NCI-H1105 (cell line): ENCODE measurements at regions not wholly inside any gene's neighbourhood (a gene's known extent, or its start where the extent isn't known, plus 50 kb on each side); places are given as distances from the start of the nearest gene placed in this dataset.
"Not testable (repeated sequence)": the region's sequence is repeated elsewhere in the genome, so short reads cannot be mapped to it uniquely, and the experiment has no call there.

Experiments used
- DNase-seq: peaks from one replicate; lab custom pipeline; 2025; lab: John Stamatoyannopoulos, UW

DNA sequence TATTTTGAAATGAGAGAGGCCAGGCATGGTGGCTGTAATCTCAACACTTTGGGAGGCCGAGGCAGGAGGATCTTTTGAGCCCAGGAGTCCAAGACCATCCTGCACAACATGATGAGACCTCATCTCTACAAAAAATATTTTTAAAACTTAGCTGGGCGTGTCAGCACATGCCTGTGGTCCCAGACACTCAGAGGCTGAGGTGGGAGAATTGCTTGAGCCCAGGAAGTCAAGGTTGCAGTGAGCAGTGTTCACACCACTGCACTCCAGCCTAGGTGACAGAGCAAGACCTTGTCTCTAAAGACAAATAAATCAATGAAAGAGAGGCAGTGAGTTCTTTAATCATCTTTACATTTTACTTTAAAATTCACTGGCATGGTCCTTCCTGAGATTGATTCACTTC, 124.5 kb downstream of the DUSP6 start:
- DNase-seq, result no peak

DNA sequence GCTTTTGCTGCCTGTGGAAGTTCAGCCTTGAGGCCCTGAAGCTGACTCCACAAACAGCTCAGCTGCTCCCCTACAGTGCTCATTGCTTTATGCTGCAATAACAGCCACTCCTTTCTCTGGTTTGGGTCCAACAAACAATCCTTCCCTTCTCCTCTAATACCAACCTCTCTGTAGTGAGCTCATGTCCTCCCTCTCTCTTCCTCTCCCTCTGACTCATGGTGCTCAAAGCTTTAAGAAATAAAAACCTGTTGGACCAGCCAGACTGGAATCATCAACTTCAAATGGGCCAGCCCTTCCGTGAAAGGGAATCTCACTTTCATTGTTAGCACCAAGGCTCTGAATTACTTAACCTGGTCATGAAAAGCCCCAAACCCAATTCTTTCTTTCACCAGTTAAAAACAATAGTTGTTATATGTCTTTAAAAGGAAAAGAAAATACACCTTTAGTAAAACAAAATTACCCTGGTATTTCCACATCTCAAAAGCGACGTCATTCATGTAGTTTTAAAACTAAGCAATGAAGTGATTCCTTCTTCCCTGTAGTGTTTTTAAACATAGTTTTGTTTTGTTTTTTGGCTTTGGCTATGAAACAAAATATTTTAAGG, 126.4 kb downstream of the DUSP6 start:
- no peak for DNase-seq

DNA sequence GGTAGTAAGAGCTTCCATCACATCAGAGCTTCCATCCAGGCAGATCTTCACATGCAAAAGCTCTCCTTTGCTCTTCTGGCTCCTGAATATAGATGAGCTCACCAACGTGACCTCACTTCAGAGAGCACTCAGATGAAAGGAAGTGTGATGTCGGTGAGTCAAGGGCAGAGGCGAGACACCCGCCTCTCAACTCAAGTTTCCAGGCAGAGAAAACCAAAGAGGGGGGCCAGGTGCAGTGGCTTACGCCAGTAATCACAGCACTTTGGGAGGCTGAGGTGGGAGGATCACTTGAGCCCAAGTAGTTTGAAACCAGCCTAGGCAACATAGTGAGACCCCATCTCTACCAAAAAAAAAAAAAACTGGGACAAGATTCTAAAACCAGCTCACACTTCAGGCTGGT, 126.9 kb downstream of the DUSP6 start:
- no peak for DNase-seq

DNA sequence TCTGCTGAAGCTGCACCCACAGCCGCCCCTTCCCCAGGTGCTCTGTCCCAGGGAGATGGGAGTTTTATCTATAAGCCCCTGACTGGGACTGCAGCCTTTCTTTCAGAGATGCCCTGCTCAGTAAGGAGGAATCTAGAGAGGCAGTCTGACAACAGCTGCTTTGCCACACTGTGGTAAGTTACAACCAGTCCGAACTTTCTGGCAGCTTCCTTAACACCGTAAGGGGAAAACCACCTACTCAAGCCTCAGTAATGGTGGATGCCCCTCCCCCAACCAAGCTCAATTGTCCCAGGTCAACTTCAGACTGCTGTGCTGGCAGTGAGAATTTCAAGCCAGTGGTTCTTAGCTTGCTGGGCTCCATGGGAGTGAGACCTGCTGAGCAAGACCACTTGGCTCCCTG, 129.7 kb downstream of the DUSP6 start:
- DNase-seq, result not testable (repeated sequence)

DNA sequence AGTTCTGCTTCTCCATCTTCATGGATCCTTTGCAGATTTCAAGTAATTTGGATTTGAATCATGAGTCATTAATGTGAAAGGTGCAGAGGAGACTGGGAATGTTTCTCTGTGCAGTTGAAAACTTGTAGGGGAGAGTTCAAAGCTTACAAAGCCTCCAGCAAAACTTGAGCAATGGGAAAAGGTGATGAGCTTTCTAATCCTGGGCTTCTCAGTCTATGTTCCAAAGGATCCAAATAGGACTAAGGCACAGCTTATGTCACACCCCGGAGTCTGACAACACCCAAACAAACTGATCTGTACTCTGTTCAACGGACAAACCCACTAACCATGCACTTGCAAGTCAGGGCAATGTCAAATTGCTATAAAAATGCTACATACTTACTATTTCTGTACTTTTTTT, 134.8 kb downstream of the DUSP6 start:
- no peak for DNase-seq

DNA sequence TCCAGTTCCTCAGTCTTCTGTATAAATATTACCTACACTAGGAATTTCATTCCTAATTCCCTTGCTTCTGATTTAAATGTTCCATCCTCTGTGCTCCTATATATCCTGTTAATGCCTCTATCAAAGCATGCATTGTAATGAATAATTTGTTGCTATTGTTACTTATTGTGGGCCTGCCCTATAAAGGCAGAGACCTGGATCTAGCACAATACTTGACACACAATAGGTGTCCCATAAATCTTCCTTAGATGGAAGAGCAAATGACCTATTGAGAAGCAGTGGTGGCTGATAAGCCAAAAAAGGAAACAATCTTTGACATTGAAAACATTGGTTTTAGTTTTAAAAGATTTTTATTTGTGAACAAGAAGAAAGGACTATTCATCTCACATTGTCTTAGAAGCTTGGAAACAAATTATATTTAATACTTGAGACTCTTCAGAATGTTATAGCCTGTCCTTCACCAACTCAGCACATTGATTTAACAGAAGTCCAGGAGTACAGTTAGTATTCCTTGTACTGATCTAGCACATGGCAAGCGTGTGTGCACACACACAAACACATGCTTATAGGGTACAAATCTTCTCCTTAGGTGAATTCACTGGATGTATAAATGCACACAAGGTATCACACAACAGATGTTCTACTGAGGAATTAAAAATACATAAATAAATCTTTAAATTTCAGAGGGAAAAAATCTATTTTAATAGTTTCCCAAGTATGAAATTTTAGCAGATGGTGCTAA, 135.9 kb downstream of the DUSP6 start:
- no peak for DNase-seq

DNA sequence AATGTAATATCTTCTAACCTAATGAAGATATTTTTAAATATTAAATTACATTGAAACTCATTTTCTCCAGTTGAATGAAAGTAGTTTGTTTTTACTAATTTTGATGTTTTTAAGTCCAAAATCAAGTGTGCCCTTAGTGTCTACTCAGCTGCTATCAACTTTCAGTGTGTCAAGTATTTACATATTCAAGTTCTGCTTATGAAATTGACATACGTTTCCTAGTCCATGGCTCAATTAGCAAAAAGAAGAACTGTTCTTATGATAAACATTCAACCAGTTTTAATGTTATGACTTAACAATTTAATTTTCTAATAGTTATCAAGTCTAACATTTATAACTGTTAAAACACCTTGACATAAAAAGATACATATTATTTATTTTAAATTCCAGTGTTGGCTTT, 137.1 kb downstream of the DUSP6 start:
- no peak for DNase-seq

DNA sequence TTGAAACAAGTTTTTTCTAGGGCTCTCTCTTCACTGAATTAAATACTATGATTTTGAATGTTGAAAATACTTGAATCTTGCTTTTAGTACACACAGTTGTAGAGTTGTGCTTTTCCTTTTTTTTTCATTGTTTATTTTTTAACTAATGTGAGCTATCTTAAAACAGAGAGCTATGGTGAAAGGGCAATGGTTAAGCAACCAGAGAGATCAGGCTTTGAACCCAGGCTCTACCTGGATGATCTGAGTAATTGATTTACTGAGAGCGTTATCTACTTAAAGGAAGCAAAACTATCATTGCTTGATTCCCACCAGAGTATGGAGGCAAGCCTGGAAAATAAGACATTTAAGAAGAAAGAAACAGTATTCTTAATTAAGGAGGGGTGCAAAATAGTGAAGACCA, 138.6 kb downstream of the DUSP6 start:
- DNase-seq, result no peak

DNA sequence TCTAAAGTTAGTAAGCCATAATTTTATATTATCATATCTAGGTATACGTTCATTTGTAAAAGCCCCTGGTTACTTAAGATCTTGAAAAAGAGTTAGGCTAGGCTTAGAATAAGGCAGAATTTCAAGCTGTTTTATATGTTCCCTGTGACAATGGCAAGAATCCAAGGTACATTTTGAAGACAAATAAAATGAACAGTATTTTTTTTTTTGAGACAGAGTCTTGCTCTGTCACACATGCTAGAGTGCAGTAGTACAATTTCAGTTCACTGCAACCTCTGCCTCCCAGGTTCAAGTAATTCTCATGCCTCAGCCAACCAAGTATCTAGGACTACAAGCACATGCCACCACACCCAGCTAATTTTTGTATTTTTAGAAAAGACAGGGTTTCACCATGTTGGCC, 139.2 kb downstream of the DUSP6 start:
- DNase-seq, result no peak

DNA sequence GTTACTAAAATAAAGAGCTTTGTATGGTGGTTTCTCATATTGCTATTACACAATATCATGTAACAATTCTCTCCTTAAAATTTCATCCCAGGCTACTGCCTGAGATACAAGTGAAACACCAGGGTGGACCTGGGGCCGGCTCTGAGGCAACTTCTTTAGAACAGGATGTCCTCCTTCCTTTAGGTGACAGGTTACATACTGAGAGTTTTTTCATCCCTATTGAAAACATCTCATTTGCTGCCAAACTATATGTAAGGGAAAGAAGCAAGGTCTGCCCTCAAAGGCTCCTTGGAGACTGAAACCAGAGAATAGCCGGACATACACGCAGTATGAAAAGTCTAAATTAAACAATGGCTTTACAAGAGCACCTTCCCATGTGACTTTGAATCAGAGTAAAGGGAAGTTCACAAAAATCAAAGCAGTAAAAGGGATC, 139.9 kb downstream of the DUSP6 start:
- no peak for DNase-seq

DNA sequence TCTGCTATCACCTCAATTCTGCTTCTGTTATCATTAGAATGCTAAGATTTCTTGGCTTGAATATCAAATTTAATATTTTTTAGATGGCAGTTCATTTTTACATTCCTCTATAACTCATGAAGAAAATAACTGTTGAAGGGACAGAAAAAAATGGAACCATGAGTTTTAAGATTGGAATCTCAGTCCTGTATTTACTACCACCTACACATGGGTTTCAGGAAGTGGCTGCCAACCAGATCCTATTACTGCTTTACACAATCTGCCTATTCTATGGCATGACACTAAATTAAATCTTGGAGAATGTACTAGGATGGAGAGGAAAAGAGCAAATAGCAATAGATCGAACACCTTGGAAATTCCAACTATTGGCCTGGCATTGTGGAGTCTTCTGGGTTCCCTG, 140.8 kb downstream of the DUSP6 start:
- DNase-seq, result no peak

DNA sequence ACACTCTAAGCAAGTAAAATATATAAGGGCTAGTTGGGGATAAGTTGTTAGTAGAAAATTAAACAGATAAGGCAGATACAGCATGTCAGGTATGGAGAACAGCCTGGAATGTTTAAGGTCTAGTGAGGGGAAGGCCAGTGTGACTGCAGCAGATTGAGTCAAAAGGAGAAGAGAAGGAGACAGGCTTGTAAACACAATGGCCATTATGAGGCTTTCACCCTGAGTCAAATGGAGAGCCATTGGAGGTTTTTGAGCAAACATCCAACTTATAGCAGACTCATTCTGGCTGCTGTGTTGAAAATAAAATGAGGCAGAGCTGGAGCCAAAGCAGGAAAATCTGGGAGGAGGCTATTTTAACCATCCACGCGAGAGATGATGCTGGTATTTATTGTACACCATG, 142.0 kb downstream of the DUSP6 start:
- DNase-seq, result no peak

DNA sequence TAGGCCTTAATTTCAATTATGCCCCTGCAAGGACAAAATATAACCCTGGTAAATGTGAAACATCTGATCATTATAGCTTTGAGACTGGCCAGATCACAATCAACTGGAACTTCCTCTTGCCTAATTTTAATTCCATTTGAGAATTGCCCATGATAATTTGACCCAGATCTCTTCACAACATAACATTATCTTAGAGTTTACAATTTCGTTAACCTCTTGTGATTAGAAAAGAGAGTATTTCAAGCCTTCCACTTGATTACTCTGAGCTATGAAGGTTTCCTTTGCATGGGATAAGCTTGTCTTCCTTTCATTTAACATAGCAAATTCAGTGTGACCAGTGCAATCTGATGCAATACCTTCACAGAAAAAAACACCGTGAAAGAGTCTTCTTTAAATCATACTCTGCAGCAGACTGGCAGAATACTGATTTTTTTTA, 143.6 kb downstream of the DUSP6 start:
- no peak for DNase-seq

DNA sequence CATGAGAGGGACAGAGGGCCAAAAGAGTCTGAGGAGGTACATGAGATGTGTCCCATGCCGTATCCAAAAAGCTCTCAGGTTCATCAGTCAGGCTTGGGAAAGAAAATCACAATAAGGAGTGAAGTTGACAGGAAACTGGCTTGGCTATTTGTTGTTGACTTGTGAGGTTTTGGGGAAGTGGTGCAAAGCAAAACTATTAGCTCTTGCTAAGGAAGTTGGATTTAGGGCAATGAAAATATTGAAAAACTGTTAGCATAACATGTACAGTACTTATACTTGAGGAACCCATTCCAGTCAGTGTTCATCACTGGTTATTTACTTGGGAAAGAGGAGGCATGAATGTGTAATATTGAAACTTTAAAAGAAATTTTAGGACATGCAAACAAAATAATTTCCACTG, 145.9 kb downstream of the DUSP6 start:
- no peak for DNase-seq

DNA sequence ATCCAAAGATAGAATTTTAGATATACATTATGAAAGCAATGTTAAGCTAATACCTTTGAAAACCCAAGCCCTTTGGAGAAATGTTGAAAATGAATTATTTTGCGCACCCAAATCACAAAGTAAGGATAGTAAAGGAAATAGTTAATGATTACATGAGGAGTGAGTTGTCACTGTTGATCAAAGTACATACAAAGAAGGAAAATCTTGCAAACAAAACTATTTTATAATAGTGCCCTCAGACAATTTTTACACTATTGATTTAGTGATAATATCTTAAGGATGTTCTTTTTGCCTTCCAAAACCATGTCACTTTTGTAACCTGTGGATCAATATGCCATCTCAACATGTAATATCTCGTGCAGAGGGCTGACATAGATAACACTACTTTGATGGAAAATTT, 146.8 kb downstream of the DUSP6 start:
- no peak for DNase-seq

DNA sequence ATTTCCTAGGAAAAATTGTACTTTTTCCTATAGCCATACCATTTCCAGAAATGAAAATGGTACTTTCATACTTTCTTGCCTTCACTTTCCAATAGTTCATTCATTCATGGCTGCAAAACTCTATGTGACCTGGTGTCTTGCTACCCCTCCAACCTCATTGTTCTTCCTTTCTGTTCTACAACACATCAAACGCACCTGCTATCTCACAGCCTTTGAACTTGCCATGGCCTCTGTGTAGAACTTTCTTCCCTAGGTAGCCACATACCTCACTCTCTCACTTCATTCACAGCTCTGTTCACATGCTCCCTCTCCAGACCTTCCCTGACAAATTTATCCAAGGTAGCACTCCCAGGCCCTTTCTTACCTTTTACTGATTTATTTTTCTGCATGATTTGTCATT, 149.2 kb downstream of the DUSP6 start:
- no peak for DNase-seq

DNA sequence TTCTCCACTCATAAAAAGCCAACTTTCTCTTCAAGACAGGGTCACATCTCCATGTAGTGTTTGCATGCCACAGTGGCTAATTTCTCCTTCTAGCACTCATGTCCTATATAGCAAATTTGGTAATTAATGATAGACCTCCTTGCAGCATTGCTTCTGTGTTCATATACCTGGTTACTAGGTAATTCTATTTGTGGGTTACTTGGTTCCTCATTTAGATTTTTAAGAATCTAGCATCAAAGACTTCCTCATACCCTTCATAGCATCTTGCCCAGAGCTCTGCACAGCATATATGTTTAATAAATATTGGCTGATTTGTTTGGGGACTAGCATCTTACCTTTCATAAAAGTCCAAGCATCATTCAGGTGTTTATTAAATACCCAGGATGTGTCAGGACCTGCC, 152.1 kb downstream of the DUSP6 start:
- no peak for DNase-seq

DNA sequence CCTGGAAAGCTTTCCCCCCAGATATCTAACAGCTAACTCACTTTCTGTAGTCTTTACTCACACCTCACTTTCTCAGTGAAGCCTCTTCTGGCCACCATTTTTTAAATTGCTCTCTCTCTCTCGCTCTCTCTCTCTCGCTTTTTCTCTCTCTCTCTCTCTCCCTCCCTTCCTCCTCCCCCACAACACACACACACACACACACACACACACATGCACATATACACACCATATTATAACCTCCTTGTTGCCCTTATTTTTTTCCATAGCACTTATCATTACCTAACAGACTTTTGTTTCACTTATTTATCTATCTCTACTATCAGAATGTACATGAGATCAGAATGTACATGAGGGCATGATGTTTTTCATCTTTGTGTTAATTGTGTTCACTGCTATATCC, 156.8 kb downstream of the DUSP6 start:
- no peak for DNase-seq

DNA sequence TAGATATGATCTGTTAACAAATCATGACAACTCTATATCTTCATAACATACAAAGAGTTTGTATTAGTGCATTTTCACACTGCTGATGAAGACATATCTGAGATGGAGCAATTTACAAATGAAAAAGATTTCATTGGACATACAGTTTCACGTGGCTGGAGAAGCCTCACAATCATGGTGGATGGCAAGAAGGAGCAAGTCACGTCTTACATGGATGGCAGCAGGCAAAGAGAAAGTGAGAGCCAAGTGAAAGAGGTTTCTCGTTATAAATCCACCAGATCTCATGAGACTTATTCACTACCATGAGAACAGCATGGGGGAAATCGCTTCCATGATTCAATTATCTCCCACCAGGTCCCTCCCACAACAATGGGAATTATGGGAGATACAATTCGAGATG, 157.6 kb downstream of the DUSP6 start:
- no peak for DNase-seq

DNA sequence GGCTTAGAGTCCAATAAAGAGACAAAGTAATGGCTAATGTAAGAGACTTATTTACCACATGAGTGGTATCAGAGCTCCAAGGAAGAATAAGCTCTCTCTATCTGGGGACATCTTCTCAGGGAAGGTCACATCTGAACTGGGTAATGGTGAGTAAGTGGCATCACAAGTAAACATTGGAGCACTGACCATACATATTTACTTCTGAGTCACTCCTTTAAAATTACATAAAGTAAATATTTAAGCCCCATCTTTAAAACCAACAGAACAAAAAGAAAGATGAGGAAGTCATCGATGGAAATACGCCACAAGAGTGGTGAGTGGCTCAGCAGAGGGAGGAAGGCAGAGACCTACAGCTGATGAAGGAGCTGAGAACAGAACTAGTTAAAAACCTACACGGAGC, 159.9 kb downstream of the DUSP6 start:
- no peak for DNase-seq

DNA sequence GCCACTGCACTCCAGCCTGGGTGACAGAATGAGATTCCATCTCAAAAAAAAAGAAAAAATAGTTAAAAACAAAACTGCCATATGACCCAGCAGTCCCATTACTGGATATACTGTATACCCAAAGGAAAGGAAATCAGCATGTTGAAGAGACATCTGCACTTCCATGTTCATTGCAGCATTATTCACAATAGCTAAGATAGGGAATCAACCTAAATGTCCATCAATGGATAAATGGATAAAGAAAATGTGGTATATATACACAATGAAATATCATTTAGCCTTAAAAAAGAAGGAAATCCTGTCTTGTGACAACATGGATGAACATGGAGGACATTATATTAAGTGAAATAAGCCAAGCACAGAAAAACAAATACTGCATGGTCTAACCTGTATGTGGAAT, 160.7 kb downstream of the DUSP6 start:
- not testable (repeated sequence) for DNase-seq

DNA sequence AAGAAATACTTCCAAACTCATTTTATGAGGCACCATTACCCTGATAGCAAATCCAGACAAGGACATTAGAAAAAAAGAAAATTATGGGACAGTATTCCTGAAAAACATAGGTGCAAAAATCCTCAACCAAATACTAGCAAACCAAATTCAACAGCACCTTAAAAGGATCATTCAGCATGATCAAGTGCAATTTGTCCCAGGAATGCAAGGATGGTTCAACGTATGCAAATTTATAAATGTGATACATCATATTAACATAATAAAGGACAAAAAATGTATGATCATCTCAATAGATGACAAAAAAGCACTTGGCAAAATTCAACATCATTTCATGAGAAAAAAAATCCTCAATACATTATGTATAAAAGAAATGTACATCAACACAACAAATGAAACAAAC, 162.9 kb downstream of the DUSP6 start:
- no peak for DNase-seq

DNA sequence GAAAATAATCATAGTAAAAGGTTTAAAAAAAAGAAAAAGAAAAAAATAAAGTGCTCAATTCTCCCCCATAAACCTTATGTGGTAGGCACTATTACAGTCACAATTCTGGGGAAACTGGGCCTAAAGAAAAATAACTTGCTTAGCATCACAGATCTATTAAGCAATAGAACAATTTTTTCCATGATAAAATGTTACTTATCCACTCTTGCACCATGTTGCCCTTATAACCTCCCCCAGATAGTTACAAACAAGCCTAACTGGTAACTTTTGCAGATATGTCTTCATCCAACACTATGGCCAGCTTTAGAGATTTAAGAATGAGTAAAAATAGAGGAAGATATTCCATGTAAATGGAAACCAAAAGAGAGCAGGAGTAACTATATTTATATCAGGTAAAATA, 164.8 kb downstream of the DUSP6 start:
- no peak for DNase-seq

DNA sequence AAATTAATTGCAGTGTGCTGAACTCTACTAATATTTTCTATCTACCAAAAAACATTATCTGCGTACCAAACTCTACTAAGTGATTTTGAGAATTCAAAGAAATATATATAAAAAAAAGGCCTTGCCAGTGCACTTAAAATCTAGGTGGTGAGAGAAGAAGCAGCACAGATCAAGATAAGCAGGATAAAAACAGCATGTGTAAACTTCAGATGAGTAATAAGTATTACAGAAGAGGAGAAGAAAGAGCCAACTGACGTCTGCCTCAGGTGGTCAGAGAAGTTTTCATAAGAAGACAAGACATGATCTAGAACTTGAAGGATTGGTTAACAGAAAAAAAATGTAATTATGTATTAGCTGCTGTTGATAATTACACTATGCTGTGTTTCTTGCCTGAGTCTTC, 166.4 kb downstream of the DUSP6 start:
- DNase-seq, result no peak
